ENCODE measurements at regions not wholly inside any gene's neighbourhood (a gene's known extent, or its start where the extent isn't known, plus 50 kb on each side); places are given as distances from the start of the nearest gene placed in this dataset.

DNA sequence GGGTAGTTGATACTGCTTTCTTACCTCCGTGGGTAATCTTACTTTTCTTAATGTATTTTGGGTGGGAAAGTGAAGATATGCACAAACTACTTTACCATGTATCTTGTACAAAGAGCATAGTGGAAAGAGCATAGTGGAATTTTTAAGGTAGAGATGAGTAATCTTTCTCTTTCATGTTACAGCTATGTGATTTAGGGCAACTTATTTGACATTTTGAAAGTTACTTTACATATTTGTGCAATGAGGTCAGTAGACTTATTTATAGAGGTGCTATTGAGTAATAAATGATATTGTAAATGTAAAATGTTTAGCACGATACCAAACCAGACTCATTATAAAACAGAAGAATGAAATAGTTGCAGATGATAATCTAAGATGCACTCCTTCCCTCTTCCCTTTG lies 351.2 kb downstream of the TRAM1L1 start:
- H3K27me3 ChIP-seq, result no peaks in the 10 kb centered on the region
- TF ChIP-seq EP300 (IDR thresholded peaks at IDR 0.05) (no peak), POLR2AphosphoS5 (IDR thresholded peaks at IDR 0.05) (no peak), CTCF (IDR thresholded peaks at IDR 0.05) (no peak)

DNA sequence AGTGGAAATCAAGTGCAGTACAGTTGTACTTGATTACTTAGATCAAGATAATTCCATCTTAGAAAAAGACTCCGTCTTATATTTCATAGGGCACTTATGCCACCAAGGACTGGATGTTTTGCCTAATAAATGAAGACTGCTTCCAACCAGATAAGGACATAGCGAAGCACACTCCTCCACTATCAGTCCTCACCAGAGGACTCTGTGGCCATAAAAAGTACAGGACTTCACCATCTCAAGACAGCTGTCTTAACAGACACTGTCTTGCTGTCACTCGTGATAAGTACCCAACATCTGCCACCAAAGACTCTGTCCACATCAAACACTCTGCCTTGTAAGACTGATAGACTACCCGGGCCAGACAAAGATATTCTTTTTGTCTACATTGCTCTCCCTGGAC lies 352.0 kb downstream of the TRAM1L1 start:
- DNase-seq (ENCODE audit: low spot score in 2 of 2), result no peak
- Histone ChIP-seq H3K4me3 (no peak overlapping the region), H3K4me1 (no peaks in the 10 kb centered on the region), H3K36me3 (no peaks in the 10 kb centered on the region), H3K9me3 (no peaks in the 10 kb centered on the region), H3K27ac (no peak overlapping the region), H3K27me3 (no peaks in the 10 kb centered on the region)
- WGBS, result 92% methylated on average over 4 of the region's 4 CpGs
- TF ChIP-seq CTCF (IDR thresholded peaks at IDR 0.05) (no peak), POLR2AphosphoS5 (IDR thresholded peaks at IDR 0.05) (no peak), EP300 (IDR thresholded peaks at IDR 0.05) (no peak), POLR2A (IDR thresholded peaks at IDR 0.05) (no peak)

More for the DNA sequence above, 351.2 kb downstream of the TRAM1L1 start:
- Histone ChIP-seq H3K9me3 (no peaks in the 10 kb centered on the region), H3K36me3 (no peaks in the 10 kb centered on the region), H3K4me3 (no peak overlapping the region), H3K27ac (no peak overlapping the region), H3K4me1 (no peaks in the 10 kb centered on the region)
- 54% methylated on average over 2 of the region's 2 CpGs for WGBS
- DNase-seq (ENCODE audit: low spot score in 2 of 2), result no peak

DNA sequence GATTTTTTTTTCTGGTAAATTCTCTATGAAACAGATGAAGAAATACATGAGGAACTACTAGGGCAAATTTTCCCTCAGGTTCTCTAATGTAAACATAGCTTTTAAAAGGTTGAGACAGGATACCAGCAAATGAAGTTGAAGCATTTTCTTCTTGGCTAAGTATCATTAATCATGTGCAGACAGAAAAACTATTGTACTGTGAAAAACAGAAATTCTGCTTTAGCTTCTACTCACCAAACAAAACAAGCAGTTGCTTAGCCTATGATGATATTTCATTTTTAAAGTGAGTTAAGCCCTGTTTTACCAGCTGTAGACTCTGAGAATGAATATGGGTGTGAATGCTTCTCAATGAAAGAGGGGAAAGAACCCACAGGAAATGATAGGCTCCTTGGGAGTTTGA lies 358.9 kb downstream of the TRAM1L1 start:
- Histone ChIP-seq H3K27ac (no peak overlapping the region), H3K9me3 (no peaks in the 10 kb centered on the region), H3K4me1 (no peaks in the 10 kb centered on the region), H3K4me3 (no peak overlapping the region), H3K27me3 (no peaks in the 10 kb centered on the region), H3K36me3 (no peaks in the 10 kb centered on the region)
- TF ChIP-seq POLR2A (IDR thresholded peaks at IDR 0.05), result no peak
- no peak for TF ChIP-seq CTCF (IDR thresholded peaks at IDR 0.05)
- no peak for TF ChIP-seq EP300 (IDR thresholded peaks at IDR 0.05)
- no peak for TF ChIP-seq POLR2AphosphoS5 (IDR thresholded peaks at IDR 0.05)
- no peak for DNase-seq (ENCODE audit: low spot score in 2 of 2)

DNA sequence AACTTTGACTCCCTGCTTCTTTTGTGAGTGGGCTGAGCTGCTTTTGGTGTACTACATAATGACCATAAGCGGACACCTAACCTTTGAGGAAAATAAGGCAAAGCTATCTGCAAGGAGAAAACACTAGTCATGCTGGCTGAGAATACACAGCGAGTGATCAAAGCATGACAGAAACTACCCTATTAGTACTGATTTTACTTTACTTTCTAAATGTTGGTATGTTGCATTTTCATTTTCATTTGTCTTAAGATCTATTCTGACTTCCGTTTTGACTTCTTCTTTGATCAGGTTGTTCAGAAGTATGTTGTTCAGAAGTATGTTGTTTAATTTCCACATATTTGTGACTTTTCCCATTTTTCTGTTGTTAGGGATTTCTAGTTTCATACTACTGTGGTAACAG lies 361.1 kb downstream of the TRAM1L1 start:
- Histone ChIP-seq H3K27ac (no peak overlapping the region), H3K36me3 (no peaks in the 10 kb centered on the region), H3K27me3 (no peaks in the 10 kb centered on the region), H3K4me3 (no peak overlapping the region), H3K4me1 (no peaks in the 10 kb centered on the region), H3K9me3 (no peaks in the 10 kb centered on the region)
- no peak for DNase-seq (ENCODE audit: low spot score in 2 of 2)
- TF ChIP-seq EP300 (IDR thresholded peaks at IDR 0.05) (no peak), POLR2AphosphoS5 (IDR thresholded peaks at IDR 0.05) (no peak), POLR2A (IDR thresholded peaks at IDR 0.05) (no peak), CTCF (IDR thresholded peaks at IDR 0.05) (no peak)
- WGBS, result 91% methylated on average over 3 of the region's 3 CpGs

- no peak for TF ChIP-seq CTCF (IDR thresholded peaks at IDR 0.05)
- TF ChIP-seq POLR2A (IDR thresholded peaks at IDR 0.05), result no peak
- TF ChIP-seq POLR2AphosphoS5 (IDR thresholded peaks at IDR 0.05), result no peak
- 100% methylated on average over 10 of the region's 32 CpGs for WGBS
- no peak overlapping the region for H3K4me3 ChIP-seq
- no peaks in the 10 kb centered on the region for H3K4me1 ChIP-seq
- no peaks in the 10 kb centered on the region for H3K36me3 ChIP-seq
- no peak for DNase-seq (ENCODE audit: low spot score in 2 of 2)
- no peaks in the 10 kb centered on the region for H3K9me3 ChIP-seq
- H3K27ac ChIP-seq, result no peak overlapping the region
- H3K27me3 ChIP-seq, result no peaks in the 10 kb centered on the region
Observed at GRCh38 chr4:116705466-116705865, 379.9 kb downstream of the TRAM1L1 start.

Measured in suprapubic skin (tissue), 4 donors.